ENCODE measurements at regions not wholly inside any gene's neighbourhood (a gene's known extent, or its start where the extent isn't known, plus 50 kb on each side); places are given as distances from the start of the nearest gene placed in this dataset.

DNA sequence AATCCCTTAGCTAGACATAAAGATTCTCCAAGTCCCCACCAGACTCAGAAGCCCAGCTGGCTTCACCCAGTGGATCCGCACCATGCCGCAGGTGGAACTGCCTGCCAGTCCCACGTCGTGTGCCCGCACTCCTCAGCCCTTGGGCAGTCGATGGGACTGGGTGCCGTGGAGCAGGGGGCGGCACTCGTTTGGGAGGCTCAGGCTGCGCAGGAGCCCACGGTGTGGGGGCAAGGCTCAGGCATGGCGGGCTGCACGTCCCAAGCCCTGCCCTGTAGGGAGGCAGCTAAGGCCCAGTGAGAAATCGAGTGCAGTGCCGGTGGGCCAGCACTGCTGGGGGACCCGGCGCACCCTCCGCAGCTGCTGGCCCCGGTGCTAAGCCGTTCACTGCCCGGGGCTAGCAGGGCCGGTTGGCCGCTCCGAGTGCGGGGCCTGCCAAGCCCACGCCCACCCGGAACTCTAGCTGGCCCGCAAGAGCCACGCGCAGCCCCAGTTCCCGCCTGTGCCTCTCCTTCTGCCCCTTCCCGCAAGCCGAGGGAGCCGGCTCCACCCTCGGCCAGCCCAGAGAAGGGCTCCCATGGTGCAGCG lies 95.9 kb upstream of the DTNBP1 start:
- DNase-seq: no peak
- no peak for ATAC-seq
- Histone ChIP-seq H3K27me3 (ENCODE audit: control insufficient read depth in 2 of 2, insufficient read depth in 2 of 2, low read length in 2 of 2) (no peaks in the 10 kb centered on the region), H3K9me3 (ENCODE audit: control insufficient read depth in 2 of 3, low read length in 3 of 3) (no peaks in the 10 kb centered on the region), H3K4me1 (ENCODE audit: control insufficient read depth in 2 of 2, insufficient read depth in 2 of 2, low read length in 2 of 2) (no peaks in the 10 kb centered on the region), H3K4me3 (ENCODE audit: low read length) (no peak overlapping the region), H3K27ac (ENCODE audit: low read depth, low read length) (no peak overlapping the region), H3K36me3 (ENCODE audit: control insufficient read depth in 2 of 3, insufficient read depth in 3 of 3, low read length in 3 of 3) (no peaks in the 10 kb centered on the region)
- intact Hi-C loops (cut with micrococcal nuclease): no loop called here
- no peak overlapping the region for H3K27ac Mint-ChIP-seq
- peaks cover 0 to 5% (median 0%) of the 10 kb centered on the region in 7 donors for H3K4me1 Mint-ChIP-seq
- peaks cover 0 to 2% (median 0%) of the 10 kb centered on the region in 11 donors for H3K9me3 Mint-ChIP-seq
- no peak overlapping the region for H3K4me3 Mint-ChIP-seq
- peaks cover 0 to 4% (median 0%) of the 10 kb centered on the region in 5 donors for H3K36me3 Mint-ChIP-seq
- ChIA-PET POLR2A (interaction anchor here (0.7 kb wide), 1 partner anchor 35 kb away, joined by 3 read pairs; no protein-coding TSS in a partner anchor), CTCF (no interaction called here)
- peaks cover 0 to 7% (median 0%) of the 10 kb centered on the region in 5 donors for H3K27me3 Mint-ChIP-seq

DNA sequence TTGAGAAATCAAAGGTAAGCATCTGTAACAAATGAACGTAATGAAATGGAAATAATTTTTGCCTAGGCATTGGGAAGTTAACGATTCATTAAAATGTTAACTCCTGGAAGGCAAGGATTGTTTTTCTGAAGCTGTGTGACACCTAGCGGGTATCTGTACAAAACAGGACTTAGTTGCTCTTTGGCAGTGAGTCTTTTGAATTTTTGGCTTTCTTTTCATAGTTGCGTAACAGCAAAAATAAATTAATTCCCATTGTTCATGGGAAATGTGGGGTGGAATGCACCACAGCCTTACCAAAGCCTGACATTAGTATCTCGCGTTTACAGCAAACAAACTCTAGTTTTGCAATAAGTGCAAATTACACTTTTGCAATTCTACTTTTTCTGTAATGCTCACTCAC lies 92.7 kb upstream of the DTNBP1 start:
- Mint-ChIP-seq H3K27ac (no peak overlapping the region), H3K9me3 (peaks cover 0 to 2% (median 0%) of the 10 kb centered on the region in 11 donors), H3K36me3 (no peaks in the 10 kb centered on the region), H3K27me3 (peaks cover 0 to 4% (median 0%) of the 10 kb centered on the region in 5 donors), H3K4me1 (peaks cover 0 to 5% (median 0%) of the 10 kb centered on the region in 7 donors), H3K4me3 (no peak overlapping the region)
- ChIA-PET CTCF (no interaction called here), POLR2A (no interaction called here)
- DNase-seq (no peak), ATAC-seq (no peak)
- Histone ChIP-seq H3K4me1 (ENCODE audit: control insufficient read depth in 2 of 2, insufficient read depth in 2 of 2, low read length in 2 of 2) (no peaks in the 10 kb centered on the region), H3K36me3 (ENCODE audit: control insufficient read depth in 2 of 3, insufficient read depth in 3 of 3, low read length in 3 of 3) (no peaks in the 10 kb centered on the region), H3K4me3 (ENCODE audit: low read length) (no peak overlapping the region), H3K27ac (ENCODE audit: low read depth, low read length) (no peak overlapping the region), H3K9me3 (ENCODE audit: control insufficient read depth in 2 of 3, low read length in 3 of 3) (no peaks in the 10 kb centered on the region), H3K27me3 (ENCODE audit: control insufficient read depth in 2 of 2, insufficient read depth in 2 of 2, low read length in 2 of 2) (no peaks in the 10 kb centered on the region)
- intact Hi-C loops (cut with micrococcal nuclease): no loop called here

DNA sequence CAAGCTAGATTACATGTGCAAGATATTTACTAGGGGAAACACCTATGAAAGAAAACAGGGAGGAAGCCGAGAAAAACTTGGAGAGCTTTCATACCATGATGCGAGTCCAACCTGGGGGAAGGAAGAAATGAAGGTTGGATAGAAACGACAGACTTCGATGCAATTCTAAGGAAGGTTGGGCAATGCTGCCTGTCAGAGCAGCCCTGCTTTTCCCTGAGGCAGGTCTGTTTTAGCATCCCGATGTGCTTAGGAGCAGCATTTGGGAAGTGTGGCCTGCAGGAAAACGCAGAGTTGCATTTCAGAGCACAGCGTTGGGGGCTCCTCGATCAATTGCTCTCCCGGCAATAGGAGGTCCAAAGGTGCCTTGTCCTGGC lies 91.9 kb upstream of the DTNBP1 start:
- peaks cover 0 to 4% (median 0%) of the 10 kb centered on the region in 5 donors for H3K27me3 Mint-ChIP-seq
- intact Hi-C loops (cut with micrococcal nuclease): no loop called here
- H3K4me3 Mint-ChIP-seq: no peak overlapping the region
- ATAC-seq (no peak), DNase-seq (no peak)
- H3K36me3 ChIP-seq (ENCODE audit: control insufficient read depth in 2 of 3, insufficient read depth in 3 of 3, low read length in 3 of 3): no peaks in the 10 kb centered on the region
- H3K4me1 Mint-ChIP-seq: peaks cover 0 to 5% (median 0%) of the 10 kb centered on the region in 7 donors
- H3K27me3 ChIP-seq (ENCODE audit: control insufficient read depth in 2 of 2, insufficient read depth in 2 of 2, low read length in 2 of 2): no peaks in the 10 kb centered on the region
- H3K9me3 Mint-ChIP-seq: peaks cover 0 to 2% (median 0%) of the 10 kb centered on the region in 11 donors
- H3K27ac ChIP-seq (ENCODE audit: low read depth, low read length): no peak overlapping the region
- H3K36me3 Mint-ChIP-seq: no peaks in the 10 kb centered on the region
- no peak overlapping the region for H3K4me3 ChIP-seq (ENCODE audit: low read length)
- H3K27ac Mint-ChIP-seq: no peak overlapping the region
- ChIA-PET CTCF (no interaction called here), POLR2A (no interaction called here)
- no peaks in the 10 kb centered on the region for H3K4me1 ChIP-seq (ENCODE audit: control insufficient read depth in 2 of 2, insufficient read depth in 2 of 2, low read length in 2 of 2)
- H3K9me3 ChIP-seq (ENCODE audit: control insufficient read depth in 2 of 3, low read length in 3 of 3): no peaks in the 10 kb centered on the region

DNA sequence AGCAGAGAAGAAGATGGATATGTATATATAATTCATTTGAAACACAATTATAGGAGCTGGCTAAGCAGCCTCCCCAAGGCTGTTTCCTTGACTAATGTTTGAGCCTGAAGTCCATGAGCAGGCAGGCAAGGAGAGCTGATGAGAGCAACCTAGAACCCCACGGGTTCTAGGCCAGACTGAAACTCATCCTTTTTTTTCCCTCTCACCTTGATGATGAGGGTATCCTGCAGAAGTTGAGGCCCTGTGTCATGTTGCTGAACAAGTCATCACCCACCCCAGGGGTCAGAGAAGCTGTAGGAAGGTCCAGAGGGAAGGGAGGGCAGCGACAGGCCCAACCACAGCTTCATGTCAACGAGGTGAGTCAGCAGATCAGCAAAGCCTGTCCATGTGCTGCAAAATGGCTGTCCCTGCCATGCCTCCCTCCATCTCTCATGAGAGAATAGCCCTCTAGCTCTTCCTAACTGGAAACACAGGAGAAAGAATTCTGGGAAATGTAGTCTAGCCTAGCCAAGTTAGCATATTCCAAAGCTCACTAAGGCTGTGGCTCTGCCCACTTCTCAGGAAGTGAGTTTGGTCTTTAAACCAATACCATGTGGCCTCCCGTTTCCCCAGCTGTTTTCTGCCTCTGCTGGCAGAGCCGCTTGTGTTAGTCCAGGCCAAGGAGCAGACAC lies 91.3 kb upstream of the DTNBP1 start:
- no peak overlapping the region for H3K4me3 ChIP-seq (ENCODE audit: low read length)
- Mint-ChIP-seq H3K4me3 (no peak overlapping the region), H3K36me3 (no peaks in the 10 kb centered on the region), H3K4me1 (peaks cover 0 to 5% (median 0%) of the 10 kb centered on the region in 7 donors), H3K9me3 (peaks cover 0 to 2% (median 0%) of the 10 kb centered on the region in 11 donors), H3K27me3 (peaks cover 0 to 4% (median 0%) of the 10 kb centered on the region in 5 donors), H3K27ac (no peak overlapping the region)
- ATAC-seq: no peak
- POLR2A ChIA-PET: no interaction called here
- intact Hi-C loops (cut with micrococcal nuclease): no loop called here
- H3K36me3 ChIP-seq (ENCODE audit: control insufficient read depth in 2 of 3, insufficient read depth in 3 of 3, low read length in 3 of 3): no peaks in the 10 kb centered on the region
- no peak for DNase-seq
- H3K27me3 ChIP-seq (ENCODE audit: control insufficient read depth in 2 of 2, insufficient read depth in 2 of 2, low read length in 2 of 2): no peaks in the 10 kb centered on the region
- no peaks in the 10 kb centered on the region for H3K9me3 ChIP-seq (ENCODE audit: control insufficient read depth in 2 of 3, low read length in 3 of 3)
- no peak overlapping the region for H3K27ac ChIP-seq (ENCODE audit: low read depth, low read length)
- no peaks in the 10 kb centered on the region for H3K4me1 ChIP-seq (ENCODE audit: control insufficient read depth in 2 of 2, insufficient read depth in 2 of 2, low read length in 2 of 2)
- CTCF ChIA-PET: no interaction called here

DNA sequence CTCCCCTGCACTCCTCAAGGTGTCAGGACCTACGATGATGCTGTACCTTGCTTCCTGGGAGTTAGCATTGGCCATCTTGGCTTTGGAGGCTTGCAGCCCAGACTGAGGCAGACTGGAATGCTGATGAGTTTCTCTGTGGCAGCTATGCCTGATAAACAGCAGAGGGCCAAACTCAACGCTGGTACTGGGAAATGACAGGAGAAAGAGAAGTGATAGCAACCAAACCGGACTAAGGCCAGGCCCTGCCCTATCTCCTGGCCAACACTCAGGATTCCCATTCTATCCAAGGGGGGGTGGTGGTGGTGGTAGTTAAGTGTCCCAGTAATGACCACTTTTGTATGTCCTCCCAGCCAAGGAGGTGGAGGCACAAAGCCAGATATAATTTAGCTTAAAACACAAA lies 90.0 kb upstream of the DTNBP1 start:
- Mint-ChIP-seq H3K36me3 (no peaks in the 10 kb centered on the region), H3K4me1 (peaks cover 0 to 5% (median 0%) of the 10 kb centered on the region in 7 donors), H3K27ac (no peak overlapping the region), H3K9me3 (peaks cover 0 to under 1% (median 0%) of the 10 kb centered on the region in 11 donors), H3K4me3 (no peak overlapping the region), H3K27me3 (peaks cover 0 to 4% (median 2%) of the 10 kb centered on the region in 5 donors)
- ATAC-seq: no peak
- intact Hi-C loops (cut with micrococcal nuclease): no loop called here
- H3K9me3 ChIP-seq (ENCODE audit: control insufficient read depth in 2 of 3, low read length in 3 of 3): no peaks in the 10 kb centered on the region
- no peaks in the 10 kb centered on the region for H3K36me3 ChIP-seq (ENCODE audit: control insufficient read depth in 2 of 3, insufficient read depth in 3 of 3, low read length in 3 of 3)
- CTCF ChIA-PET: no interaction called here
- no peak overlapping the region for H3K4me3 ChIP-seq (ENCODE audit: low read length)
- no peaks in the 10 kb centered on the region for H3K4me1 ChIP-seq (ENCODE audit: control insufficient read depth in 2 of 2, insufficient read depth in 2 of 2, low read length in 2 of 2)
- no peak overlapping the region for H3K27ac ChIP-seq (ENCODE audit: low read depth, low read length)
- H3K27me3 ChIP-seq (ENCODE audit: control insufficient read depth in 2 of 2, insufficient read depth in 2 of 2, low read length in 2 of 2): no peaks in the 10 kb centered on the region
- POLR2A ChIA-PET: no interaction called here
- DNase-seq: no peak

DNA sequence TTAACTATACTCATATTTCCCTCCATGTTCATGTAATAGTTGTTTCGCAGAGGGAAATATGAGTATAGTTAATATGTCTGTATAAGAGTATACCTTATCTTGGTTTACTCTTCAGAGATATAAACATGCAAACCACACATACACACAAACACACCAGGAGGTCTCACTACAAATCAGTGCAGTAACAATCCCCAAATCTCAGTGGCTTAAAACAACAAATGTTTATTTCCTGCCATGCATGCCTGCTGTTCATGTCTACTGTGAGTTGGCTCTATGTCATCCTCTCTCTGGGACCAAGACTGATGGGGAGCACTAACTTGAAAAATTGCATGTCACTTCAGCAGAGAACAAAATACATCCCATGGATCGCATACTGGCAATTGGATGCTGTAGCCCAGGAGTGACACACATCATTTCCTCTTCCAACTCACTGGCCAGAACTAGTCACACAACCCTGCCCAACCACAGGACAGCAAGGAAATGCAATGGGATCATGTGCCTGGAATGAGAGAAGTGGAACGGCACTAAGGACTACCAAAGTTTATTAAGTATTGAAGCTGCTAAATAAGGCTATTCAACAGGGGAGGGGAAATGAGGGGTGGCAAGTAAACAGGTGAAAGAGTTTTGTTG lies 89.0 kb upstream of the DTNBP1 start:
- H3K4me1 Mint-ChIP-seq: peaks cover 0 to 5% (median 0%) of the 10 kb centered on the region in 7 donors
- DNase-seq (no peak), ATAC-seq (no peak)
- Histone ChIP-seq H3K9me3 (ENCODE audit: control insufficient read depth in 2 of 3, low read length in 3 of 3) (no peaks in the 10 kb centered on the region), H3K4me3 (ENCODE audit: low read length) (no peak overlapping the region), H3K27ac (ENCODE audit: low read depth, low read length) (no peak overlapping the region), H3K36me3 (ENCODE audit: control insufficient read depth in 2 of 3, insufficient read depth in 3 of 3, low read length in 3 of 3) (no peaks in the 10 kb centered on the region), H3K27me3 (ENCODE audit: control insufficient read depth in 2 of 2, insufficient read depth in 2 of 2, low read length in 2 of 2) (no peaks in the 10 kb centered on the region), H3K4me1 (ENCODE audit: control insufficient read depth in 2 of 2, insufficient read depth in 2 of 2, low read length in 2 of 2) (no peaks in the 10 kb centered on the region)
- intact Hi-C loops (cut with micrococcal nuclease): no loop called here
- ChIA-PET POLR2A (no interaction called here), CTCF (no interaction called here)
- H3K4me3 Mint-ChIP-seq: no peak overlapping the region
- no peaks in the 10 kb centered on the region for H3K36me3 Mint-ChIP-seq
- no peaks in the 10 kb centered on the region for H3K9me3 Mint-ChIP-seq
- peaks cover 0 to 4% (median 2%) of the 10 kb centered on the region in 5 donors for H3K27me3 Mint-ChIP-seq
- no peak overlapping the region for H3K27ac Mint-ChIP-seq

DNA sequence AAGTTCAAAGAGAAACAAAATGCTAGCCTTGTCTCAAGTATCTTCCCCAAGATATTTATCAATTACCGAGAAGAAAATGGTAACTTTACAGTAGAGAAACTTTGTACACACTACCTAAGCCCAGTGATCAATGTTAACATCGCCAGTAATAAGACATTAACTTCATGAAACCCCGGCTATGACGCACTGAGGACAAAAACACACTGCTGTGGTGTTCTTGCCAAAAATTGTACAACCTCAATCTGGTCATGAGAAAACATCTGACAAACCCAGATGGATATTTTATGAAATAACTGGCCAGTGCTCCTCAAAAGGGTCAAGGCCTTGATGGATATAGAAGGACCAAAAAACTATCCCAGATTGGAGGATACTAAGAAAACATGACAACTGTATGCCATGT lies 85.5 kb upstream of the DTNBP1 start:
- no peak overlapping the region for H3K27ac Mint-ChIP-seq
- Histone ChIP-seq H3K4me3 (ENCODE audit: low read length) (no peak overlapping the region), H3K4me1 (ENCODE audit: control insufficient read depth in 2 of 2, insufficient read depth in 2 of 2, low read length in 2 of 2) (no peaks in the 10 kb centered on the region), H3K9me3 (ENCODE audit: control insufficient read depth in 2 of 3, low read length in 3 of 3) (no peaks in the 10 kb centered on the region), H3K27ac (ENCODE audit: low read depth, low read length) (no peak overlapping the region), H3K36me3 (ENCODE audit: control insufficient read depth in 2 of 3, insufficient read depth in 3 of 3, low read length in 3 of 3) (no peaks in the 10 kb centered on the region), H3K27me3 (ENCODE audit: control insufficient read depth in 2 of 2, insufficient read depth in 2 of 2, low read length in 2 of 2) (no peaks in the 10 kb centered on the region)
- no peak overlapping the region for H3K4me3 Mint-ChIP-seq
- H3K4me1 Mint-ChIP-seq: no peaks in the 10 kb centered on the region
- no peak for ATAC-seq
- DNase-seq: no peak
- CTCF ChIA-PET: no interaction called here
- POLR2A ChIA-PET: no interaction called here
- intact Hi-C loops (cut with micrococcal nuclease): no loop called here
- peaks cover 0 to 8% (median 2%) of the 10 kb centered on the region in 5 donors for H3K27me3 Mint-ChIP-seq
- peaks cover 0 to 4% (median 0%) of the 10 kb centered on the region in 11 donors for H3K9me3 Mint-ChIP-seq
- no peaks in the 10 kb centered on the region for H3K36me3 Mint-ChIP-seq
